GM12892 (cell line): ENCODE measurements at regions not wholly inside any gene's neighbourhood (a gene's known extent, or its start where the extent isn't known, plus 50 kb on each side); places are given as distances from the start of the nearest gene placed in this dataset.

Experiments used
- POLR2A ChIP-seq: IDR thresholded peaks from 2 replicates; pipeline ENCODE4 v1.6.1; 2011; ENCODE audit warnings: low read depth, low read length, control low read depth
- POLR2AphosphoS5 ChIP-seq: IDR thresholded peaks from 2 replicates; pipeline ENCODE4 v1.6.1; 2011; ENCODE audit warnings: low read depth, low read length, control low read depth
- TAF1 ChIP-seq: IDR thresholded peaks from 2 replicates; pipeline ENCODE4 v1.6.1; 2011; ENCODE audit warnings: low read depth, mild to moderate bottlenecking, control low read depth, low read length, borderline replicate concordance

DNA sequence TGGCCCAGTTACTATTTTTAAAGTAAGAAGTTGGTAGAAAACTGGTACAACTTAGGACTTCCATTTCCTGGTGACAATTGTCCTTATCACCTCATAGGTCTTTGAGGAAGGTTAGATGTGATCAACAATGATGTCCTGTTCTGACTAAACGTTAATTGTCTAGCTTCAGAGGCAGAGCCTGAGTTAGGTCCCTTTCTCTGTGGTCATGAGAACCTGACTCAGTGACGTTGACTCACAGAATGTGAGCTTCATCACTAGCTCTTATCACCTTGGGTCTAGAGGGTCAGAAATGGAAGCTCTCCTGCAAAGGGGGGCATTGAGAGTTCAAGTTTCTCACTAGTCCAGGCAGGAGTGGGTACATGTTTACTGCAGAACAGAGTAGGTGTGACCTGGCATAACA, 60.6 kb upstream of the ATP8B1 start:
- TF ChIP-seq POLR2A: no peak
- TF ChIP-seq POLR2AphosphoS5: no peak
- no peak for TF ChIP-seq TAF1
